ENCODE measurements at regions not wholly inside any gene's neighbourhood (a gene's known extent, or its start where the extent isn't known, plus 50 kb on each side); places are given as distances from the start of the nearest gene placed in this dataset.

DNA sequence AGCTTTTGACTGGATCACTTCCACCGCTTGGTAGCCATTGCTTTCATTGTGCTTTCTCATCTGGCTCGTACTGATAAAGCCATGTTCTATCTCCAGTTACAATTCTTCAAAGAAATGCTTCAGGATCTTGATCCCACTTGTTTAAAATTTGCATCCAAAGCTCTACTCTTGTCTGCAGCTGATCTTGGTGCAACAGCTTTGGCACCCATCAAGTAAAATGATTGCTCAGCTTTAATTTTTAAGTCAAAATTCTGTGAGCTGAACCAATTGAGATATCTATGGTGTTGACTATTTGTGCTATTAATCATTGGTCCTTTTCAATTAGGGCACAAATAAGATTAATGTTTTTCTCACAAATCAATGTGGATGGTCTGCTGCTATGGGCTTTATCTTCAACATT lies 54.8 kb upstream of the DUSP10 start:
- TF ChIP-seq POLR2A (IDR thresholded peaks at IDR 0.05), result no peak
- TF ChIP-seq, protein P1, sequence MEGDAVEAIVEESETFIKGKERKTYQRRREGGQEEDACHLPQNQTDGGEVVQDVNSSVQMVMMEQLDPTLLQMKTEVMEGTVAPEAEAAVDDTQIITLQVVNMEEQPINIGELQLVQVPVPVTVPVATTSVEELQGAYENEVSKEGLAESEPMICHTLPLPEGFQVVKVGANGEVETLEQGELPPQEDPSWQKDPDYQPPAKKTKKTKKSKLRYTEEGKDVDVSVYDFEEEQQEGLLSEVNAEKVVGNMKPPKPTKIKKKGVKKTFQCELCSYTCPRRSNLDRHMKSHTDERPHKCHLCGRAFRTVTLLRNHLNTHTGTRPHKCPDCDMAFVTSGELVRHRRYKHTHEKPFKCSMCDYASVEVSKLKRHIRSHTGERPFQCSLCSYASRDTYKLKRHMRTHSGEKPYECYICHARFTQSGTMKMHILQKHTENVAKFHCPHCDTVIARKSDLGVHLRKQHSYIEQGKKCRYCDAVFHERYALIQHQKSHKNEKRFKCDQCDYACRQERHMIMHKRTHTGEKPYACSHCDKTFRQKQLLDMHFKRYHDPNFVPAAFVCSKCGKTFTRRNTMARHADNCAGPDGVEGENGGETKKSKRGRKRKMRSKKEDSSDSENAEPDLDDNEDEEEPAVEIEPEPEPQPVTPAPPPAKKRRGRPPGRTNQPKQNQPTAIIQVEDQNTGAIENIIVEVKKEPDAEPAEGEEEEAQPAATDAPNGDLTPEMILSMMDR (IDR thresholded peaks at IDR 0.05), result no peak
- no peak for TF ChIP-seq EP300 (IDR thresholded peaks at IDR 0.05; ENCODE audit: low read depth)
- no peak for TF ChIP-seq POLR2AphosphoS5 (IDR thresholded peaks at IDR 0.05)
